ENCODE measurements at regions not wholly inside any gene's neighbourhood (a gene's known extent, or its start where the extent isn't known, plus 50 kb on each side); places are given as distances from the start of the nearest gene placed in this dataset.
A peak's percentile ranks its signal among the peaks of the same experiment; 100 is the strongest.

GRCh38 chr1:42046761-42047507 lies 106.3 kb upstream of the GUCA2B start:
- no peak overlapping the region for H3K4me3 Mint-ChIP-seq (ENCODE audit: unreplicated experiment)
- peaks cover 44% of the 10 kb centered on the region for H3K27me3 Mint-ChIP-seq (ENCODE audit: insufficient read depth, unreplicated experiment)
- intact Hi-C loops (cut with micrococcal nuclease): no loop called here
- no peak for TF ChIP-seq CTCF (IDR thresholded peaks at IDR 0.05; ENCODE audit: unreplicated experiment)
- H3K4me1 Mint-ChIP-seq (ENCODE audit: insufficient read depth, unreplicated experiment): no peaks in the 10 kb centered on the region
- H3K27ac Mint-ChIP-seq (ENCODE audit: low read depth, unreplicated experiment): no peak overlapping the region
- no TSS peak for BruUV-seq (replicated peaks)
- no peaks in the 10 kb centered on the region for H3K9me3 Mint-ChIP-seq (ENCODE audit: unreplicated experiment)
- H3K36me3 Mint-ChIP-seq (ENCODE audit: insufficient read depth, unreplicated experiment): no peaks in the 10 kb centered on the region
- POLR2A ChIA-PET: no interaction called here
- peak; percentile 26 for DNase-seq (ENCODE audit: unreplicated experiment)
- CTCF ChIA-PET: interaction anchor here (0.6 kb wide), 1 partner anchor 1434 kb away, joined by 4 read pairs; no protein-coding TSS in a partner anchor

GRCh38 chr1:42044346-42044745 lies 108.9 kb upstream of the GUCA2B start:
- Mint-ChIP-seq H3K9me3 (ENCODE audit: unreplicated experiment) (no peaks in the 10 kb centered on the region), H3K27ac (ENCODE audit: low read depth, unreplicated experiment) (no peak overlapping the region), H3K27me3 (ENCODE audit: insufficient read depth, unreplicated experiment) (peaks cover 30% of the 10 kb centered on the region), H3K4me3 (ENCODE audit: unreplicated experiment) (no peak overlapping the region), H3K4me1 (ENCODE audit: insufficient read depth, unreplicated experiment) (no peaks in the 10 kb centered on the region), H3K36me3 (ENCODE audit: insufficient read depth, unreplicated experiment) (no peaks in the 10 kb centered on the region)
- ChIA-PET CTCF (interaction anchor here (1.2 kb wide), 2 partner anchors 11 to 470 kb away, joined by 4 read pairs; no protein-coding TSS in a partner anchor), POLR2A (interaction anchor here (0.6 to 0.7 kb wide), 2 partner anchors 8 to 127 kb away, joined by 3 to 4 read pairs; no protein-coding TSS in a partner anchor)
- no TSS peak for BruUV-seq (replicated peaks)
- TF ChIP-seq CTCF (IDR thresholded peaks at IDR 0.05; ENCODE audit: unreplicated experiment): no peak
- DNase-seq (ENCODE audit: unreplicated experiment): no peak
- intact Hi-C loops (cut with micrococcal nuclease): no loop called here

- Mint-ChIP-seq H3K36me3 (ENCODE audit: insufficient read depth, unreplicated experiment) (no peaks in the 10 kb centered on the region), H3K27ac (ENCODE audit: low read depth, unreplicated experiment) (no peak overlapping the region), H3K4me1 (ENCODE audit: insufficient read depth, unreplicated experiment) (no peaks in the 10 kb centered on the region), H3K9me3 (ENCODE audit: unreplicated experiment) (no peaks in the 10 kb centered on the region), H3K4me3 (ENCODE audit: unreplicated experiment) (no peak overlapping the region), H3K27me3 (ENCODE audit: insufficient read depth, unreplicated experiment) (peaks cover 25% of the 10 kb centered on the region)
- no TSS peak for BruUV-seq (replicated peaks)
- TF ChIP-seq CTCF (IDR thresholded peaks at IDR 0.05; ENCODE audit: unreplicated experiment): no peak
- intact Hi-C loops (cut with micrococcal nuclease): no loop called here
- ChIA-PET POLR2A (interaction anchor here (0.6 kb wide), 1 partner anchor 8 kb away, joined by 3 read pairs; no protein-coding TSS in a partner anchor), CTCF (interaction anchor here (1.2 kb wide), 1 partner anchor 469 kb away, joined by 4 read pairs; no protein-coding TSS in a partner anchor)
- DNase-seq (ENCODE audit: unreplicated experiment): no peak
Observed at GRCh38 chr1:42043811-42044210, 109.4 kb upstream of the GUCA2B start.

GRCh38 chr1:42043182-42043581 lies 110.0 kb upstream of the GUCA2B start:
- DNase-seq (ENCODE audit: unreplicated experiment): no peak
- H3K4me1 Mint-ChIP-seq (ENCODE audit: insufficient read depth, unreplicated experiment): no peaks in the 10 kb centered on the region
- POLR2A ChIA-PET: no interaction called here
- no peaks in the 10 kb centered on the region for H3K9me3 Mint-ChIP-seq (ENCODE audit: unreplicated experiment)
- H3K36me3 Mint-ChIP-seq (ENCODE audit: insufficient read depth, unreplicated experiment): no peaks in the 10 kb centered on the region
- BruUV-seq (replicated peaks): no TSS peak
- H3K27ac Mint-ChIP-seq (ENCODE audit: low read depth, unreplicated experiment): no peak overlapping the region
- intact Hi-C loops (cut with micrococcal nuclease): no loop called here
- H3K27me3 Mint-ChIP-seq (ENCODE audit: insufficient read depth, unreplicated experiment): peaks cover 23% of the 10 kb centered on the region
- no peak overlapping the region for H3K4me3 Mint-ChIP-seq (ENCODE audit: unreplicated experiment)
- TF ChIP-seq CTCF (IDR thresholded peaks at IDR 0.05; ENCODE audit: unreplicated experiment): no peak
- CTCF ChIA-PET: no interaction called here

Data from MCF 10A (cell line).